ENCODE measurements at regions not wholly inside any gene's neighbourhood (a gene's known extent, or its start where the extent isn't known, plus 50 kb on each side); places are given as distances from the start of the nearest gene placed in this dataset.

DNA sequence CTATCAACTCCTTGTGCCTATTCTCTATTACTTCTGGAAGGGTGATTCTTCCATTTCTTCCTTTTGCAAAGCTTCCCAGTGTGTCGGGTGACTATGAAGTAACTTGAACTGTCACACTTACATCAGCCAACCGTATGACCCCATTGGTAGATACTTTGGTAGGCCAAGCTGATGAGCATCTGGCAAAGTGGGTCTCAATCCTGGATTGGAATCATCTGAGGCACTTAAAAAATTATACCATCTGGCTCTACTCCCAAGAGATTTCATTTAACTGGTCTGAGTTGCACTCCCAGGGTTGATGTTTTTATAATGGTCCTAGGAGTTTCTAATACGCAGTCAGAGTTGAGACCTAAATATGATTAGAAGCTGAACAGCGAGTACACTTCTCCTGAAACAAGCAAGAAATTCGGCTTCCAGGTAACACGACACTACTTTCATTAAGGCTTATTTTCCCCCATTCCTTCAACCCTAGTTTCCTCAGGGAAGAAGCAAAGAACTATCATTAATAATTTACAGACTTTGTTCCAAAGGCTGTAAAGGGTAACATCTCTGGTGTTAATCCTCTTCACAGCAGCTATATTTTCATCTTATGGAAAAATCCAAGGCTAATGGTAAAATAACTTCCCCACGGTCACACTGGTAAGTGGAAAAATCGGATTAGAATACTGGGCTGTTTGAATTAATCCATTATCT is 76.8 kb downstream of the PDE6H start:
- TF ChIP-seq, protein P1, sequence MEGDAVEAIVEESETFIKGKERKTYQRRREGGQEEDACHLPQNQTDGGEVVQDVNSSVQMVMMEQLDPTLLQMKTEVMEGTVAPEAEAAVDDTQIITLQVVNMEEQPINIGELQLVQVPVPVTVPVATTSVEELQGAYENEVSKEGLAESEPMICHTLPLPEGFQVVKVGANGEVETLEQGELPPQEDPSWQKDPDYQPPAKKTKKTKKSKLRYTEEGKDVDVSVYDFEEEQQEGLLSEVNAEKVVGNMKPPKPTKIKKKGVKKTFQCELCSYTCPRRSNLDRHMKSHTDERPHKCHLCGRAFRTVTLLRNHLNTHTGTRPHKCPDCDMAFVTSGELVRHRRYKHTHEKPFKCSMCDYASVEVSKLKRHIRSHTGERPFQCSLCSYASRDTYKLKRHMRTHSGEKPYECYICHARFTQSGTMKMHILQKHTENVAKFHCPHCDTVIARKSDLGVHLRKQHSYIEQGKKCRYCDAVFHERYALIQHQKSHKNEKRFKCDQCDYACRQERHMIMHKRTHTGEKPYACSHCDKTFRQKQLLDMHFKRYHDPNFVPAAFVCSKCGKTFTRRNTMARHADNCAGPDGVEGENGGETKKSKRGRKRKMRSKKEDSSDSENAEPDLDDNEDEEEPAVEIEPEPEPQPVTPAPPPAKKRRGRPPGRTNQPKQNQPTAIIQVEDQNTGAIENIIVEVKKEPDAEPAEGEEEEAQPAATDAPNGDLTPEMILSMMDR (IDR thresholded peaks at IDR 0.05) = no peak
- TF ChIP-seq EZH2 (IDR thresholded peaks at IDR 0.05; ENCODE audit: borderline replicate concordance, insufficient read depth, low read depth, low read length, poor library complexity, severe bottlenecking) = no peak
